ENCODE measurements at regions not wholly inside any gene's neighbourhood (a gene's known extent, or its start where the extent isn't known, plus 50 kb on each side); places are given as distances from the start of the nearest gene placed in this dataset.

- no peak for TF ChIP-seq POLR2A (IDR thresholded peaks at IDR 0.05)
- TF ChIP-seq, protein P1, sequence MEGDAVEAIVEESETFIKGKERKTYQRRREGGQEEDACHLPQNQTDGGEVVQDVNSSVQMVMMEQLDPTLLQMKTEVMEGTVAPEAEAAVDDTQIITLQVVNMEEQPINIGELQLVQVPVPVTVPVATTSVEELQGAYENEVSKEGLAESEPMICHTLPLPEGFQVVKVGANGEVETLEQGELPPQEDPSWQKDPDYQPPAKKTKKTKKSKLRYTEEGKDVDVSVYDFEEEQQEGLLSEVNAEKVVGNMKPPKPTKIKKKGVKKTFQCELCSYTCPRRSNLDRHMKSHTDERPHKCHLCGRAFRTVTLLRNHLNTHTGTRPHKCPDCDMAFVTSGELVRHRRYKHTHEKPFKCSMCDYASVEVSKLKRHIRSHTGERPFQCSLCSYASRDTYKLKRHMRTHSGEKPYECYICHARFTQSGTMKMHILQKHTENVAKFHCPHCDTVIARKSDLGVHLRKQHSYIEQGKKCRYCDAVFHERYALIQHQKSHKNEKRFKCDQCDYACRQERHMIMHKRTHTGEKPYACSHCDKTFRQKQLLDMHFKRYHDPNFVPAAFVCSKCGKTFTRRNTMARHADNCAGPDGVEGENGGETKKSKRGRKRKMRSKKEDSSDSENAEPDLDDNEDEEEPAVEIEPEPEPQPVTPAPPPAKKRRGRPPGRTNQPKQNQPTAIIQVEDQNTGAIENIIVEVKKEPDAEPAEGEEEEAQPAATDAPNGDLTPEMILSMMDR (IDR thresholded peaks at IDR 0.05): no peak
Measured at GRCh38 chr11:101326141-101326540, 196.5 kb upstream of the PGR start.

Data from adrenal gland (tissue), 5 donors.